H54 (cell line): ENCODE measurements at regions not wholly inside any gene's neighbourhood (a gene's known extent, or its start where the extent isn't known, plus 50 kb on each side); places are given as distances from the start of the nearest gene placed in this dataset.

Experiments
- DNase-seq: peaks from one replicate; pipeline ENCODE4 v3.0.0; 2011; ENCODE audit warnings: low spot score, mixed read lengths; ENCODE audit not compliant: insufficient read length
- FAIRE-seq: peaks from 3 replicates; lab custom pipeline; 2011; peaks lifted over from hg19 to GRCh38; lab: Jason Lieb, UNC
- POLR2A ChIP-seq: IDR thresholded peaks from 2 replicates; pipeline ENCODE4 v1.6.1; 2011; ENCODE audit warnings: low read depth, mild to moderate bottlenecking, low read length

DNA sequence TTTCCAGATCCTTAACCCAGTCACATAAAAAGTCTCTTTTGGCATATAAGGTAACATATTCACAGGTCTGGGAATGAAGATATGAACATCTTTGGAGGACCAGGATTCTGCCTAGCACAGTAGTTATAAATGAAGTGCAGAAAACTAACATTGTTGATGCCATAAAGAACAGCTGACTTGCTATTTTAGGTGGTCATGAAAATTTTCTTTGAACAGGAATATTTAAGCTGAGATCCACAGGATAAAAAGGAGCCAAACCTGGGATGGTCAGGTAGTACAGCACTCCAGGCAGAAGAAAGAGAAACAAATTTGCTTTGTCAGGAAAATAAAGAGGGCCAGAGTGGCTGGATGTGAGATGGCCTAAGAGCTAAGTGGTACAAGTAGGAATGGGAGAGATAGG is 80.0 kb downstream of the CENPW start:
- TF ChIP-seq POLR2A = no peak

DNA sequence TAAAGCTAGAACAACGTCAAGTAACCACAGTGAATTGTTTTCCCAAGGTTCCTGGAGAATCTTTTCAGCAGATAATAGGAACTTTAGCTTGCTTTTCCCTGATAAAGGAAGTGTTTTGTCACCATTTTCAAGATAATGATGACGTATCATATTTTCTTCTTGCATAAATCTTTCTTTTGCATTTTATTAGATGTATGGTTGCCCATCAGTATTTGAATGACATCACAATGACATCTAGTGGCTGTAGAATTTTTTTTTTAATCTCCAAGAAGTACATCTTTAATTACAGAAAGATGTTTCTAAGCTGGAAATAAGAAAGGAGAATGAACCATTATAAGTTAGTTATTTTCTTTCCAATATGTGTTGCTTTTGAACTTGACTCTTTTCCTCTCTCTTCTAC is 83.0 kb downstream of the CENPW start:
- no peak for TF ChIP-seq POLR2A
- FAIRE-seq = no peak
- DNase-seq = no peak

More for the DNA sequence above, 80.0 kb downstream of the CENPW start:
- no peak for DNase-seq
- no peak for FAIRE-seq

DNA sequence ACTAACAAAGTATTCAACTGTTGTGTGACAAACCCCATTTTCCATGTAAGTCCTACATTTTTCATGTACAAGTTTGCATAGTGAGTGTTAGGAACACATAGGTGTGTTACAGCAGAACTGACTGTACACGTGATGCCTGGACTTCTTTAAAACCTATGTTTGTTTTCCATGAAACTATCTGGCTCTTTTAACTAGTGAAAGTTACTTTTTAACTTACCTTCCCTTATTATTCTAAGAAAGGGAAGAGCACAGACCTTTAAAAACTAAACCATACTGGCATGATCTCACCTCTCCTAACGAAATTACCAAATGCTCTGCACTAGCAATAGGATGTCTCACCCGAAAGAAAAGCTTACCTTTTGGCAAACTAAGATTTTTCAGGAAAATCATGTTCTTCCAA is 87.8 kb downstream of the CENPW start:
- no peak for TF ChIP-seq POLR2A
- FAIRE-seq = no peak

DNA sequence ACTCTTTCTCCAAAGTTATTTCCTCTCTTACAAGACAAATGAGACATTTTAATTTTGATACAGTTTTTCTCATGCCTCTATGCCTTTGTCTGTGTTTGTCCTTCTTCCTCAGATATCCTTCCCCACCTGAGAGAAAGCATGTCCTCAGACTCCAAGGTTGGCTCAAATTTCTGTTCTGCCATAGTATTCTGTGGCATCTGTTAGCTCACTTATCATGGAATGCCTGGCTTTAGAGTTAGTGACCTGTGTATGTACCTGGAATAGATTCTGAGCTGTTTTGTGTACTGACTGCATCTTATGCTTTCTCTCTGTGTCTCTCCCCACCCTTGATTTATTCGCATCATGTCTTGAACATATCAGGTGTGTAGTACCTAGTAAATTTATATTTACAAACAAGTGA is 90.0 kb downstream of the CENPW start:
- TF ChIP-seq POLR2A = no peak
- FAIRE-seq (no peak), DNase-seq (no peak)

More for the DNA sequence above, 87.8 kb downstream of the CENPW start:
- no peak for DNase-seq

DNA sequence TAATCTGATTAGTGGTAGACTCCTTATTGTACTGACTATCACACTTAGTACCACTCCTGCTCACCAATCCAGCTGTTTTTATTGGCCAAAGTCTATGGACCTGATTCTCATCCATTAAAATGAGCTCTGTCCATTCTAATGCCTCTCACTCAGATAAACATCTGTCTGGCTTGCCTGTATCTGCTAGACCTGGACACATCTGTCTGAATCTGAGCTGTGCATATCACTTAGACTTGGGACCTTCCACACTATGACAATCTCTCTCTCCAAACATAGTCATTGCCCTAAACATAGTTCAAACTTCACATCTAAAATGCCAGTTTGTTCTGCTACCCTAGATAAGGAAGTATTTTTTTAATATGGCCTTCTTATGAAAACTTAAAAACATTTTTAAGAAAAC is 92.6 kb downstream of the CENPW start:
- no peak for TF ChIP-seq POLR2A
- DNase-seq (no peak), FAIRE-seq (no peak)

DNA sequence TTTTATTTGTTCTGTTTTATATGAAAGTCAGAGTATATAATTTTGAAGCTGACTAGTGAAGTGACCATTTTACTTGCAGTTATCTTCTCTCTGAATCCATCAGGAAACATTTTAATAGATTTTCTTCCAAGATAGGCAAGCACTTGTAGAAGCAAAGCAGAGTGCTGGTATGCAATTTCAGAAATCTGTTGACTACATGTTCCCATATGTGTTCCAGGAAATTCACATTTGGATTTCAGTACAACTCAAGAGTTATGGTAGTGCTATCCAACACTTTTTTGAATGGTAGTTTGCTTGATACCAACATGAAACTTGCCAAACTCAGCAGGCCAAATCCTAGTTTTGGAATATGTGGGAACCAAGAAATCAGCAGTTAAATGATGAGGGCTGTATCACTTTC is 94.0 kb downstream of the CENPW start:
- no peak for FAIRE-seq
- no peak for DNase-seq
- TF ChIP-seq POLR2A = no peak

DNA sequence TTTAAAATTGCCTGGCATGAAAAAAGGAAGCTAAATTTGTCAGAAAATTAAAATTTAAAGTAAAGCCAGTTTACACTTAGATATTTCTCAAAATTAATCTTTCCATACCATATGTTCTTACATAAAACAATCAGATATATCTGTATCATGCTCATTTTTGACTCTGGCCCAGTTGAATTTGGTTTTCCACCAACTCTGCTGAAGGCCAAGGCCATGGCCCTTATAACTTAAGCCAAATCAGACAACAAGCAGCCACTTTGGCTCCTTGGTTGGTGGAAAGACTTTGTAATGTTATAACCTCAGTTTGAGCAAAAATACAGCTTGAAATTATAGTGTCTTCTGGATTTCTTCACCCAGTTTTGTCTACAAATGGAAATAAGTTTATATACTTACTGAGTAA is 97.3 kb downstream of the CENPW start:
- FAIRE-seq (no peak), DNase-seq (no peak)
- TF ChIP-seq POLR2A = no peak

DNA sequence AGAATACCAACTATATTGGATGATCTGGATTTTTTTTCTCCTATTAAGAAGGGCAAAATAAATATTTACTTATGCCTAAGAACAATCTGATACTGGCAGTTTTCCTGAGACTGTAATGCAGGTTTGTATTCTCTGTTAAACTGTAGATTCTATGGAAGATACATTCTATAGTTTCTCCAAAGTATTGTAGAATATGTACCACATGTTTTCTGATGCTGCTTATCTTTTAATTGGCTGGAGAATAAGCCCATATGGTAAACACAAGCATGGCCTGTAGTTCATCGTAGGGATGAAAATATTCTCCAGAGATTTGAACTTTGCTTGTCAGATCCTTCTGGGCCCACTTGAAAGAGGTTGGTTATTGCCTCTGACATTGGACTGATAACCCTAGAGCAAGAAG is 99.1 kb downstream of the CENPW start:
- FAIRE-seq = no peak
- TF ChIP-seq POLR2A = no peak
- no peak for DNase-seq

DNA sequence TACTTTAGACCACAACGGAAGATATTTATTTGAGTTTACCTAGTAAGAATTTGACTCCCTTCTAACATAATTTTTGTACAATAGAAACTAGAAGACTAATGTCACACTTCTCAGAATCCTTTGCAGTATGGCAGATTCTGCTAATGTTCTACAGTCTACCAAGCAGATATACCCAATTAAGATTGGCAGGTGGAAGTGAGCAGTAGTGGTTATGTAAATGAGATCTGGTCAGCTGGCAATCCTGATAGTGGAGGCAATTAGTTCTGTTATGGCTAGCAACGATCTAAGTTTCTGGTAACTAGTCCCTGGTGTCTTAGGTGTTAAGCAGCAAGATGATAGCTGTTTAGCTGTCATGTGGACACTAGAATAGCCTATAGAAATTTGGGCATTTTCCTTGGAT is 101.0 kb downstream of the CENPW start:
- FAIRE-seq (no peak), DNase-seq (no peak)
- TF ChIP-seq POLR2A = no peak

DNA sequence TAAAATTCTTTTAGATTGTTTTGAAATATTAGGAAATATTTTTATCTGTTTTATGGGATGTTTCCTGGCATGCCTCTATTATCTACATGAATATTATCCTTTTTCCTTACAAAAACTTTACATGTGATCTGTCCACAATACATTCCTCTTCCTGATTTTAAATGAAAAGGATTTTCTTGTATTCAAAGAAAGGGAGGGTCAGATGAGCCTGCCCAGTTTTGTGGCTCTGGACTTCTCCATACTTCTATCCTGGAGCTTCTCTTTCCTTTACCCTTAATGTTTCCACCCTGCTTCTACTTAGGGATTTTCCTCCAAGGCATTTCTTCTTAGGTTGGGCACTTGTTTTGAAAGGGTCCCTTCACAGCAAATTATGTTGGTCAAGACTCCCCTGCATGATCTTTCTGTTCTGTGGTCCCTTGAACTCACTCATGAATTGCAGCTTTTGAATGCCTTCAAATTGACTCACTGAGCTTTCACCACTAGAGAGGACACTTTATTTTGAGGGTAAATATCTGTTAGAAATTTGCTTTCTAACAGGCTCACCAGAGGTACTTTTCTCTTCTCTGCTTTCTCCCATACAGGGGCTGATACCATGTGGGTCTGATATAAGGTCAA is 104.9 kb downstream of the CENPW start:
- DNase-seq = no peak
- TF ChIP-seq POLR2A = no peak

DNA sequence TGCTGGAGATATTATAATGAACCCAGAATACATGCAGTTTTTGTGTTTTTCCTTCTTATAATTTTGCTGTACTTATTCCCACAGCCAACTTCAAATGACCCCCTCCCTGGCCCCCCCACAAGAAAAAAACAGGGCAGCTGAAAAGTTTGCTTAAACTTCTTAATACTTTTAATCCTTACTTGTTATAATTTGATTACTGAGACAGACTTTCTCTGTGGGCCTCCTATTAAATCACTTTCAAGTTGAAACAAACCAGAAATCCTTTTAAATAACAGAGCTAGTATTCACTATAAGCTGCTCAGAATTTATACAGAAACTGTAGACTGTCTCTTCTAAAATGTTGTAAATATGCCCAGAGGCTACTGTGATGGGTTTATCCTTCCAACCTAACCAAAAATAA is 106.3 kb downstream of the CENPW start:
- DNase-seq (no peak), FAIRE-seq (no peak)
- no peak for TF ChIP-seq POLR2A

More for the DNA sequence above, 104.9 kb downstream of the CENPW start:
- no peak for FAIRE-seq

DNA sequence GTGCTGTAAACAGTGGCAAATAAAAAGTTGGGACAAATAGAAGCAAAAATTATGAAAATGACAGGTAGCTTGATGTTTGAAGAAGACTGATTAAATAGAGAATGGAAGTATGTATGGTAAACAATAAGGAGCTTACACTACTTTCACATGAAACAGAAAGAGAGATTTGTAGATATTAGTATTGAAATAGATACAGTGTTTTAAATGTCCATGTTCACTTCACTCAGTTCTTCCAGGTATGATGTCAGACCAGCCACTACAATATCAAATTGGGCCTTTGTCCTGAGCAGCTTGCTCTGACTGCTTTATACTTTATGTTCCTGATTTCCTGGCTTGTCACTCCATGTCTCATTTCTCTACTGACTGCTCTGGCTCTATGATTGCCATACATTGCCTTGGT is 107.5 kb downstream of the CENPW start:
- DNase-seq (no peak), FAIRE-seq (no peak)
- no peak for TF ChIP-seq POLR2A

DNA sequence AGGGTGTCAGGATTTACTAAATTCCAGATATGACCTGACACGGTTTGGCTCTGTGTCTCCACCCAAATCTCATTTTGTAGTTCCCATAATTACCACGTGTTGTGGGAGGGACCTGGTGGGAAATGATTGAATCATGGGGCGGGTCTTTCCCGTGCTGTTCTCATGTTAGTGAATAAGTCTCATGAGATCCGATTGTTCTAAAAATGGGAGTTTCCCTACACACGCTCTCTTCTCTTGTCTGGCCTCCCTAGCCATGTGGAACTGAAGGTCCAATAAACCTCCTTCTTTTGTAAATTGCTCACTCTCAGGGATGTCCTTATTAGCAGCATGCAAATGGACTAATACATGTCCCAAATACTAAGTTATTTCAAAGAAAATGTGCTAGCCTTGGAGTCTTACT is 121.1 kb downstream of the CENPW start:
- TF ChIP-seq POLR2A = no peak
- DNase-seq (no peak), FAIRE-seq (no peak)

DNA sequence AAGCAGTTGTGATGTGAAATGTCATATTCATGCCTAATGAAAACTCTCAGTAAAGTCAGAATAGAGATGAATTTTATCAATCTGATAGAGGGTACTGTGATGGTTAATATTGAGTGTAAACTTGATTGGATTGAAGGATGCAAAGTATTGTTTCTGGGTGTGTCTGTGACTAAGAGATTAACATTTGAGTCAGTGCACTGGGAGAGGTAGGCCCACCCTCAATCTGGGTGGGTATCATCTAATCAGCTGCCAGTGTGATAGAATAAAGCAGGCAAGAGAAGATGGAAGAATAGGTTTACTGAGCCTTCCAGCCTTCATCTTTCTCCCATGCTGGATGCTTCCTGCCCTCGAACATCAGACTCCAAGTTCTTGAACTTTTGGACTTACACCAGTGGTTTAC is 124.3 kb downstream of the CENPW start:
- no peak for DNase-seq
- TF ChIP-seq POLR2A = no peak
- FAIRE-seq = no peak

DNA sequence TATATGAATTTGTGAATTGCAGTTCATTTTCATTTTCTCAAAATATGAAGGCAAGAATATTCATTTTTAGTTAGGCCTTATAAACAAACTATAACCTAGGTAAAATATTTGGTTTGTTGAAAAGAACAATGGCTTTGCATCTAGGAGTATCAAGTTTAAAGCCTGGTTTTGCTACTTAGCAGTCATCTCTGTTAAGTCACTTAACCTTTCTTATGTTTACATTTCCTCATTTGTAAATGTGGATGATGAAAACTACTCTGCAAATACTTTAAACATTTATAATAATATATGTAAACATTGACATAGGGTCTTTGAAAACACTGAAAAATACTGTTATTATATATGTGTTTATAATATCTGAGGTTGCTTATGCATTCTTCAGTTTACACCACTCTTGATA is 135.5 kb downstream of the CENPW start:
- DNase-seq = no peak
- no peak for TF ChIP-seq POLR2A
- no peak for FAIRE-seq
